ENCODE measurements at regions not wholly inside any gene's neighbourhood (a gene's known extent, or its start where the extent isn't known, plus 50 kb on each side); places are given as distances from the start of the nearest gene placed in this dataset.

- Histone ChIP-seq H3K4me3 (no peak overlapping the region), H3K27me3 (no peaks in the 10 kb centered on the region), H3K4me1 (no peaks in the 10 kb centered on the region), H3K27ac (no peak overlapping the region), H3K36me3 (no peaks in the 10 kb centered on the region), H3K9me3 (peaks cover 0 to under 1% (median 0%) of the 10 kb centered on the region in 4 donors)
- peak in 1 of 2 donors; percentile 6 for DNase-seq (ENCODE audit: low spot score in 2 of 2)
- TF ChIP-seq EP300 (IDR thresholded peaks at IDR 0.05) (no peak), POLR2A (IDR thresholded peaks at IDR 0.05) (no peak)
- TF ChIP-seq, protein P1, sequence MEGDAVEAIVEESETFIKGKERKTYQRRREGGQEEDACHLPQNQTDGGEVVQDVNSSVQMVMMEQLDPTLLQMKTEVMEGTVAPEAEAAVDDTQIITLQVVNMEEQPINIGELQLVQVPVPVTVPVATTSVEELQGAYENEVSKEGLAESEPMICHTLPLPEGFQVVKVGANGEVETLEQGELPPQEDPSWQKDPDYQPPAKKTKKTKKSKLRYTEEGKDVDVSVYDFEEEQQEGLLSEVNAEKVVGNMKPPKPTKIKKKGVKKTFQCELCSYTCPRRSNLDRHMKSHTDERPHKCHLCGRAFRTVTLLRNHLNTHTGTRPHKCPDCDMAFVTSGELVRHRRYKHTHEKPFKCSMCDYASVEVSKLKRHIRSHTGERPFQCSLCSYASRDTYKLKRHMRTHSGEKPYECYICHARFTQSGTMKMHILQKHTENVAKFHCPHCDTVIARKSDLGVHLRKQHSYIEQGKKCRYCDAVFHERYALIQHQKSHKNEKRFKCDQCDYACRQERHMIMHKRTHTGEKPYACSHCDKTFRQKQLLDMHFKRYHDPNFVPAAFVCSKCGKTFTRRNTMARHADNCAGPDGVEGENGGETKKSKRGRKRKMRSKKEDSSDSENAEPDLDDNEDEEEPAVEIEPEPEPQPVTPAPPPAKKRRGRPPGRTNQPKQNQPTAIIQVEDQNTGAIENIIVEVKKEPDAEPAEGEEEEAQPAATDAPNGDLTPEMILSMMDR (IDR thresholded peaks at IDR 0.05), result no peak
- WGBS, 2 donors, result 19 to 20% methylated on average over 4 of the region's 4 CpGs
These were observed 182.6 kb upstream of the THSD7B start for GRCh38 chr2:136582628-136583205.

- no peak for DNase-seq (ENCODE audit: low spot score in 2 of 2)
These were observed 193.0 kb upstream of the THSD7B start for GRCh38 chr2:136572335-136572734.

DNA sequence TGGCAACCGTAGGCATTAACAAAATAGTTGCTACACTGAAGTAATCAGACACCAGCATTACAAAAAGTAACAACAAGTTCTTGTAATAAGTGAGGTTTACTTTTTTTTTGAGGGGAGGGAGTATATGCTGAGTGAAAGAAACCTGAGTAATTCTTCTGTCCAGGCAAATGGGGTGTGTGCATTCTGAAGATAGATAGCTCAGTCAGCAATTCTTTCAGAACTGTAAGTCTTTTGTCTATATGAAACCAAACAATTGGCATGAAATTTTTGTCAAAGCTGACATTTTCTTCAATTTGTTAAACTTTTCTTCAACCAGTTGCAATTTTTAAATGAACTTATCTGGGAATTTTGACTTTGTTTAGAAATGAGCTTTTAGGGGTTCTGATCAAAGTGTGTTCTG lies 208.1 kb upstream of the THSD7B start:
- Histone ChIP-seq H3K4me1 (no peaks in the 10 kb centered on the region), H3K4me3 (no peak overlapping the region), H3K27me3 (no peaks in the 10 kb centered on the region), H3K9me3 (no peaks in the 10 kb centered on the region), H3K27ac (no peak overlapping the region), H3K36me3 (no peaks in the 10 kb centered on the region)
- no peak for DNase-seq (ENCODE audit: low spot score in 2 of 2)
- 46 to 76% methylated on average over 1 of the region's 1 CpG for WGBS, 2 donors
- TF ChIP-seq, protein P1 (IDR thresholded peaks at IDR 0.05), result no peak
- TF ChIP-seq POLR2A (IDR thresholded peaks at IDR 0.05), result no peak
- no peak for TF ChIP-seq EP300 (IDR thresholded peaks at IDR 0.05)

More at GRCh38 chr2:136572335-136572734, 193.0 kb upstream of the THSD7B start:
- H3K9me3 ChIP-seq, result no peaks in the 10 kb centered on the region
- no peak for TF ChIP-seq EP300 (IDR thresholded peaks at IDR 0.05)
- TF ChIP-seq, protein P1 (IDR thresholded peaks at IDR 0.05), result no peak
- TF ChIP-seq POLR2A (IDR thresholded peaks at IDR 0.05), result no peak
- H3K4me1 ChIP-seq, result no peaks in the 10 kb centered on the region
- no peak overlapping the region for H3K27ac ChIP-seq
- no peaks in the 10 kb centered on the region for H3K27me3 ChIP-seq
- WGBS, 2 donors, result 47 to 65% methylated on average over 2 of the region's 2 CpGs
- no peaks in the 10 kb centered on the region for H3K36me3 ChIP-seq
- no peak overlapping the region for H3K4me3 ChIP-seq

DNA sequence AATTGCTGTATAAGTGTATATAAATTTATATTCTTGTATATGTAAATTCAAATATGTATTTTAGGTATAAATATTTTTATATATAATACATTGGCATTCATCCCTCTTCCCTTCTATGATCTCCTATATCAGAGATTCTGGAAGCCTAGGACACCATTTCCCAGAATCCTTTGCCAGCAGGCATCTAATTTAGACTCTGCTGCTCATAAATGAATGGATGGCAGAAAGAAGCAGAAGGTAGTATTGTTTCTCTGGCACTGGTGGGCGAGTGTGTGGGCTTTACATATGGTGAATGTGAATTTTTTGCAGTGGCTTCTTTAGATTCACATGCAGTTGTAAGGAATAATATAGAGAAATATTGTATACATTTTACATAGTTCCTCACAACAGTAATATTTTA lies 215.2 kb upstream of the THSD7B start:
- TF ChIP-seq POLR2A (IDR thresholded peaks at IDR 0.05) (no peak), EP300 (IDR thresholded peaks at IDR 0.05) (no peak)
- TF ChIP-seq, protein P1 (IDR thresholded peaks at IDR 0.05), result no peak
- H3K36me3 ChIP-seq, result no peaks in the 10 kb centered on the region
- no peak overlapping the region for H3K4me3 ChIP-seq
- no peaks in the 10 kb centered on the region for H3K9me3 ChIP-seq
- no peaks in the 10 kb centered on the region for H3K4me1 ChIP-seq
- H3K27ac ChIP-seq, result no peak overlapping the region
- DNase-seq (ENCODE audit: low spot score in 2 of 2), result no peak
- H3K27me3 ChIP-seq, result no peaks in the 10 kb centered on the region
- WGBS, 2 donors, result 43 to 46% methylated on average over 1 of the region's 1 CpG

DNA sequence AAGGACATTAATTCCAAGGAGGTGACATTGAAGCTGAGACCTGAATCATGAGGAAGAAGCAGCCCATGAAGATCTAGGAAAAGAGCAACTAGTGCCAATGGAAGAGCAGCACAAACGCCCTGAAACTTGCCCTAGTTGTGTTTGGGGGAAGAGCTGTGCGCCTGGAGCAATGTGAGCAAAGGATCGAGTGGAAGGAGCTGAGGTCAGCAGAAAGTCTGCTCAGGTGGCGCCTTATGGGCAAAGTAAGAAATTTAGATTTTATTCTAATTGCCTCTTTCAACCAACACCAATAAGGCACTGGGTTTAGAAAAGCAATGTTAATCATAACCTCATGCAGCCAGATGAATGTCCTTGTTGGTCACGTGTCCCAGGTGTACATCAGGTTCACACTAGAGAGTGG lies 226.0 kb upstream of the THSD7B start:
- DNase-seq (ENCODE audit: low spot score in 2 of 2), result no peak
- 62 to 80% methylated on average over 4 to 5 of the region's 5 CpGs for WGBS, 2 donors
- Histone ChIP-seq H3K36me3 (no peaks in the 10 kb centered on the region), H3K4me3 (no peak overlapping the region), H3K4me1 (no peaks in the 10 kb centered on the region), H3K9me3 (no peaks in the 10 kb centered on the region), H3K27ac (no peak overlapping the region), H3K27me3 (no peaks in the 10 kb centered on the region)
- TF ChIP-seq EP300 (IDR thresholded peaks at IDR 0.05) (no peak), POLR2A (IDR thresholded peaks at IDR 0.05) (no peak)
- TF ChIP-seq, protein P1 (IDR thresholded peaks at IDR 0.05), result no peak

All from tibial nerve (tissue), 4 donors.